ENCODE measurements at regions not wholly inside any gene's neighbourhood (a gene's known extent, or its start where the extent isn't known, plus 50 kb on each side); places are given as distances from the start of the nearest gene placed in this dataset.
"Not testable (repeated sequence)": the region's sequence is repeated elsewhere in the genome, so short reads cannot be mapped to it uniquely, and the experiment has no call there.

DNA sequence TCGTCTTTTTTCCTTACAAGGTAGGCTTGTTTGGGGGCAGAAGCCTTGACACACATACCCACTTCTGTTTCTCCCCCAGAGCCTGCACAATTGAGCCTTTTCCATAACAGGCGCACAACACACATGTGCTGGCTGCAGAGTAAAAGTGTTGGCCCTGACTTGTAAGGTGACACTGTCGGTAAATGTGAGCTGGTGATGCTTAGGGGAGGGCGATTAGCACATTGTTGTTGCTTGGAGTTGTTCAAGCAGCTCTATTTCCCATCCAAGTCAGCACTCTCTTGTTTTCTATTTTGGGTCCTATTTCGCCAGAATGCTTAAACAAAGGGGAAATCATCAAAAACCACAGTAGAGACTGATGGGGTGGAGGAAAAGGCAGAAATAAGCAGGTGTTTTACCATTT, 51.9 kb upstream of the PTPRJ start:
- peak in 1 of 2 experiments; percentile 14 for DNase-seq

DNA sequence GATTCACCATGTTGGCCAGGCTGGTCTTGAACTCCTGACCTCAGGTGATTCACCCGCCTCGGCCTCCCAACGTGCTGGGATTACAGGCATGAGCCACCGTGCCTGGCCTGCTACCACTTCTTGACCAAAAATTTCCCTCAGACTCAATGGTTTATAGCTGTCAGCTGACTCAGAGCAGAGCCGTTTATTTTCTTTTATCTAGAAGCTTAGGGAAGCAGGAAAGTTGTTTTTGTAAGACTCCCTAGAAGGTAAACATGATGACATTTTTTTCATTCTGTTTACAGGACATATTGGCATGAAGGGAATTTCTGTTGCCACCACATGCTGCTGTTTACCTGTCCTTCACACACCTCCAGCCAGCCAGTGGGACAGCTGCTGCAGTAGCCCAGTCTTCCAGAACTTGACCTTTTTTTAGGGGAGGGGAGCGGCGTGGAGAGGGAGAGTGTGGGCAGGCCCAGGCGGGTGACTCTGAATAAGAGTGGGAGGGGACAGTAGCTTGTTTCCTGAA, 56.1 kb upstream of the PTPRJ start:
- no peak for DNase-seq

DNA sequence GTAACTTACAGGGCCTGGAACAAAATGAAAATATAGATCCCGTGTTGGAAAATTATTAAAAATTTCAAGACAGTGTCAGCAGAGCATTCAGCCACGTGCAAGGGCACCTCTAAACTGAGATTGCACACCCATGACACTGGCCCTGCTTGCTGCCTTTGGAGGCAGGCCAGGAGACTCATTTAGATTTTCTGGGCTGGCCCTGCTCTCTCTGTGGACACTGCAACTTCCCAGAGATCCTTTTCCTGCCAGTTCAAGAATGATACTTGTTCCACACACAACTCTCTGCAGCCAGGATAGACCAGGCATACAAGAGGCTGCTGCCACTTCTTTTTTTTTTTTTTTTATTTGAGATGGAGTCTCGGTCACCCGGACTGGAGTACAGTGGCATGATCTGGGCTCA, 56.7 kb upstream of the PTPRJ start:
- no peak for DNase-seq

DNA sequence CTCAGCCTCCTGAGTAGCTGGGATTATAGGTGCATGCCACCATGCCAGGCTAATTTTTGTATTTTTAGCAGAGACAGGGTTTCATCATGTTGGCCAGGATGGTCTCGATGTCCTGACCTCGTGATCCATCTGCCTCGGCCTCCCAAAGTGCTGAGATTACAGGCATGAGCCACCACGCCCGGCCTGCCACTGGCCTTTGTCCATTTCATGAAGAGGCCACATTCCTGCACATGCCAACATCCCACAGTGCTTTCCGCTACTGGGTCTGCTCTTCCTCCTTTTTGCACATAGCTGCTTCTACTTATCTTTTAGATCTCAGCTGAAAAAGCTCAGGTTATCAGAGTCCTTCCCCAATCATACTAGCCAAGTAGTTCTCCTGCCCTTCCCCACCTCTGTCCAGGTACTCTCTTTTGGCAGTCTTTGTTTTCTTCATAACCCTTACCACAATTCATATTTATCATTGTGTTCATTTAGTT, 59.2 kb upstream of the PTPRJ start:
- not testable (repeated sequence) for DNase-seq

DNA sequence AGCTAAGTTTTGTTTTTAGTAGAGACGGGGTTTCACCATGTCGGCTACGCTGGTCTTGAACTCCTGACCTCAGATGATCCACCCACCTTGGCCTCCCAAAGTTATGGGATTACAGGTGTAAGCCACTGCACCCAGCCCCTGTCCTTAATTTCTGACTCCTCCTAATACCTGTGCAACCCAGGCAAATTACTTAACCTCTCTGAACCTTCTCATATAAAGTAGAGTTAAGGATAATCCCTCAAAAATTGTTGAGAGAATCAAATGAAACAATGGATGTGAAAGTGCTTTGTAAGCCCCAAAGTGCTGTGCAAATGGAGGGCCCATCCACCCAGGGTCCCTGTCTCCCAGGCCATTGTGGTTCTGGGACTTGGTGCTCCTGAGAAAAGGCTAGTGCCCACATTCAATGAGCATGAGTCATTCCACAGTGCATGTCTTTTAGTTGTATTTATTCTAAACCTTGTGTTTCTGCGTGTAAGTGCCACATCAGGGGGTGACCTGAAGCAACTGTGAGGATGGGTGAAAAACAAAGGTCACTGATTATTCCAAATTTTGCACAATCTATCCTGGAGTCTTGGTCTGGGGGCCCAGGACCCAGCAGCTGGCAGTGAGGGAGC, 61.4 kb upstream of the PTPRJ start:
- DNase-seq, result no peak

DNA sequence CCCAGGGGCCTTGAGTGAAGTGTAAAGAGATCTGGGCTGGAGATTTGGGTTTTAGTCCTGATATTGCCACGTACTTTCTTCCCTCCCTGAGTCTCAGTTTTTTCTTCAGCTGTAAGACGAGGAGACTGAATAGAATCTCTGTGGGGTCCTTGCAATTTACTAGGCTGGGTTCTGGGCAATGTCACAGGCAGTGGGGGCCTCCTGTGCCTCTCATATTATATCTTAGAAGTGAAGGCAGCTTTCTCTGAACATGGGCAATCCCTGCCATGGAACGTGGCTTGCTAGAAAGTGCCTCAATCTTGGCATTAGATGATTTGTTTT, 62.0 kb upstream of the PTPRJ start:
- DNase-seq, result no peak

DNA sequence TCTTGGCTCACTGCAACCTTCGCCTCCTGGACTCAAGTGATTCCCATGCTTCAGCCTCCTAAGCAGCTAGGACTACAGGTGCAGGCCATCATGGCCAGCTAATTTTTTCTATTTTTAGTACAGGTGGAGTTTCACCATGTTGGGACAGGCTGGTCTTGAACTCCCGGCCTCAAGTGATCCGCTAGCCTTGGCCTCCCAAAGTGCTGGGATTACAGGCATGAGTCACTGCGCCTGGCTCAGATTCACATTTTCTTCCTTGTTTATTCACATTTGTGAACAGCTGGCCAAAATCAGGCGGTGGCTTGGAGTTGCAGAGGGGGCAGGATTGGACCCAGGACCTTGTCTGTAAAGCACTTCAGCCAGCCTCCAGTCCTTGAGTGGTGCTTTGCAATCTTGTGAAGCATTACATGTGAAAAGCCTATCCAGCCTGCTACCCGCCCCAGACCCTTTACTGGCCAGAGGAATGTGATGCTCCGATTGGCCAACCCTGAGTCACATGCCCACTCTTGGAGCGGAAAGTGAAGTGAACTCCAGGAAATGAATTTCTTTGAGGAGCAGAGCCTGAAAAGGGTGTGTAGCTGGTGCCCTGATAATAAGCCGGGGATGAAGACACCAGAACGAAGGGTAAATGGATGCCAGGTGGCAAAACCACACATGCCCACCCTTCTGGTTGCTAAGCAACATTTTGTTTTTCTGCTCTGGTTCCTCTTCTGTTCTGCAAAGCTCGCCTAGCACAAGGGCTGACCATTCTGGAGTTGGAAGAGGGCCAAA, 62.6 kb upstream of the PTPRJ start:
- DNase-seq, result no peak

DNA sequence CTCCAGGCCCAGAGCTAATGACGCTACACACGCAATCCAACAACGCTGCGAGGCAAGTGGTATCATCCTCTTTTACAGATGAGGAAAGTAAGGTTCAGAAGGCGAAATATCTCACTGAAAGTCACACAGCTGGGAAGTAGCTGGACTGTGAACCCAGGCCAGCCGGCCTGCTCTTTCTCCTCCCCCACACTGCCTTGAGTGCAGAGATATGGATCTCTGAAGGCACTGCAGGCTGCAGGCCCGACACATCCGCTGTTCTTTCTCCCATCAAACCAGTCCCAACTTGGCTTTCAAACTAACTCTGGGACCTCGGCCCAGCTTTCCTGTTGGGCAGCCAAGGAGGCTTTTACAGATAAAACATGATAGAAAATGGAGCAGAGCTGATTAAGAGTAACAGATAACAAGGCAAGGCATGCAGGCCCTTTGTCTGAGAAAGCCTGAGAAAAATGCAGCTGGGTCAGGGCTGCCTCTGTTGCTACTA, 64.0 kb upstream of the PTPRJ start:
- DNase-seq, result no peak

DNA sequence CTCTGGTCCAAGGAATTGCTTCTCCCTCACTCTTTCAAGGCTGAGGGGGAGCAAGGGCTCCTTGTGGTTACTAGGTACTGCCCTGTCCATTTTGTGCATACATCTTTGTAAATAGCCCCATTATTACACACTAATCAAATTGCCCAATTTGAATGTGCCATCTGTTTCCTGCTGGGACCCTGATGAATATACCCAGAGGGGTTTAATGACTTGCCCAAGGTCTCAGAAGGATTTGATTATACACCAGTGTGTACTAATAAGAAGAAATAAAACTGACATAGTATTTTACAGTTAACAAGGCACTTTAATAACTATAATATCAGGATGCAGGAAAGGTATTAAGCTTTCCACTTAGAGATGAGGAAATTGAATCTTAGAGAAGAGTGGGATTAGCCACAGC, 64.6 kb upstream of the PTPRJ start:
- no peak for DNase-seq

DNA sequence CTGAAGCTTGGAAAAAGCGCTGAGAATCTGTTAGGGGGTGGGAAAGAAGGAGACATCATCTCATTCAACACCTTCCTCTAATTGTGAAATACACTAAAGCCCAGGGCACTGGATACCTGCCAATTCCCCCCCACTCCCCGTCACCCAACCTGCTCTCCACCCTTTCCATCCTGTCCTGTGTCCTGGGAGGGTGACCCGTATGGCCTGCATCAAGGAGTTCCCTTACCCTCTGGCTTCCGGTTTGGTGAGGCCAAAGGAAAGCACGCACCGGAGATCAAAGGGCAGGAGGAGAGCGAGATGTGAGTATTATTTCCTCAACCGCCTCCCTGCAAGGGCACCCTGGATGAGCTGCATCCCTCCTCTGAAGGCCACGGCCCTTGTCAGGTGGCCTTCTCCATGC, 65.0 kb upstream of the PTPRJ start:
- no peak for DNase-seq

DNA sequence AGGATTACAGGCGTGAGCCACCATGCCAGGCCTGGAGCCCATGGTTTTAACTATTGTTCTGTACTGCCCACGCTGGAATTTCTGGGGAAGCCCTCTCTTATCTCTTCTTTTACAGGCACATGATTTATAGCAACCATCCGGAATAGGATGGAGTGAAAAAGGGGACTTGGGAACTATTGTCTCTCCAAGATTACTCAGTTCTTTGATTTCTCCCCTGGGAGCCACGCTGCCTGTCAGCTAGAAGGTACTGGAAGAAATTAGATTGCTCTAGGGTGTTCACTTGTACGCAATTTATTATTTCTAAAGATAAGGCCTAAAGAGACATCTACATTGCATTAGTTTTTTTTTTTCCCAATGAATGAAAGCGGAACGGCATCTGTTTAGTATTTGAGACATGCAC, 65.6 kb upstream of the PTPRJ start:
- DNase-seq, result no peak

DNA sequence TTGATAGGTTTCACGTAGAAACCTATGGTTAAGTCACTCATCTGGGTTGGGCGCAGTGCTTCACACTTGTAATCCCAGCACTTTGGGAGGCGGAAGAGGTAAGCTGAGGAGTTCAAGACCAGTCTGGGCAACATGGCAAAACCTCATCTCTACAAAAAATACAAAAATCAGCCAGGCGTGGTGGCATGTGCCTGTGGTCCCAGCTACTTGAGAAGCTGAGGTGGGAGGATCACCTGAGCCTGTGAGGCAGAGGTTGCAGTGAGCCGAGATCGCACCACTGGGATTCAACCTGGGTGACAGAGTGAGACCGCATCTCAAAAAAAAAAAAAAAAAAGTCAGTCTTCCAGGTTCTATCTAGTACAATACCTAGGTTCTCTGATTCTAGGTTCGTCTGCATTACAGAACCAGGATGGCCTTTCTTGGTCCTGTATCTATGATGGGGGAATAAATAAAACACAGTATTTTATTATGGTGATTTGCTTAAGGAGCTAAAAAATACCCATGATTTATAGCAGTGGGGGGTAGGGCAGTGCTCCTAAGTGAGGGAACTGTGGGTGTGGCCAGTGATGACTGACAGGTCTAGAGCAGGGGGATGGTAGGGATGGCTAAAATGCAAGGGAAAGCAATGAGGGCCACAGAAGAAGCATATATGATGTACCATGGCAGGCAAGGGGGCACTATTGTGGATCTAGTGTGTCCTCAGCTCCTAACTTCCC, 65.5 kb upstream of the NUP160 start:
- DNase-seq, result no peak

DNA sequence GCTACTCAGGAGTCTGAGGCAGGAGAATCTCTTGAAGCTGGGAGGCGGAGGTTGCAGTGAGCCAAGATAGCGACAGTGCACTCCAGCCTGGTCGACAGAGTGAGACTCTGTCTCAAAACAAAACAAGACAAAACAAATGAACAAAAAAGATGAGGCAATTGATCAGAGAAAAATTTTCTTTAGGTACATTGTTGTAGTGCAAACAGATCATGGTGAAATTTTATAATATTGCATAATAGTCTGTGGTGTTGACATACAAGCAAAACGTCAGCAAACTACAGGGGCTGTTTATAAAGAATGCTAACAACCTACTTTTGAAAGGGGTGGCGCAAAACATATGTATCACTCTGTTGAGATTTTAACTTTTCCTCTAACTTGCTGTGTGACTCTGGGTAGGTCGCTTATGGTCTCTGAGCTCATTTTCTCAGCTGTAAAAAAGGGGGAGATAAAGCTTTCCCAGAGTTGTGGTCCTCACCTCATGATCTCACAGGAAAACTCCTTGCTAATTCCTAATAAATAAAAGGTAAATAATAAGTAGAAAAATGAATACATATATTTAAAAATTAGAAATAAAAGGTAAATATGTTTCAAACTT, 64.8 kb upstream of the NUP160 start:
- DNase-seq, result no peak

DNA sequence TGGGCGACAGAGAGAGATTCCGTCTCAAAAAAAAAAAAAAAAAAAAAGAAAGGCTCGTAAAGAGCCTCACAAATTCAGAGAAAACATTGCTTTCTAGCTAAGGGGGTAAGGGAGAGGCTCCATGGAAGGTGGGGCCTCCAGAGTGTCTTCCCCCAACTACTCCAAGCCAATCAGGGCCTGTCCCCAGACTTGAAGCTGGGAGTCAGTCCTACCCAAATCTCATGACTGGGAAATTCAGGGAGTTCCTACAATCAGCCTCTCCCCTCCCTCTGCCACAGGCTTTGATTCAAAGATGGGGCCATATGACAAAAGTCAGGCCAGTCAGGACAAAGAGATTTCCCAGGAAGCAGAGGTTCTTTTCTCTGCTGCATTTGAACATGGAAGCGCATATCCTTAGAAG, 63.0 kb upstream of the NUP160 start:
- no peak for DNase-seq

DNA sequence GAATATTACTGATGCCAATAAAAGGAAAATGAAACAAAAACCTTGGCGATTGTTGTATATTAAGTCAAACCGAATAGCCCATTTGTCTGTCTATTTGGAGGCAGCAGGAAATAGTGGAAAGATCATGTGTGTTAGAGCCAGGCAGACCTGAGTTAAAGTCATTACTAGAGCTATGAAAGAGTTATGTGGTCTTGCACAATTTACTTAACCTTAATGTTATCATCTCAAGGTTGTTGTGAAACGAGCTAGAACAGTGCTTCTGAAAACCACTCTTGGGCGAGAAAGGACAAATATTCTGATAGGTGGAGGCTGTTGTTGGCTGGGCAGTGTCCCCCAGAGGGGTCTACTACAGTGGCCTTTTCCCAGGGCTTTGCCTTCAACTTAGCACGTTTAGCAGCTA, 60.0 kb upstream of the NUP160 start:
- peak; percentile 48 to 69 for DNase-seq

DNA sequence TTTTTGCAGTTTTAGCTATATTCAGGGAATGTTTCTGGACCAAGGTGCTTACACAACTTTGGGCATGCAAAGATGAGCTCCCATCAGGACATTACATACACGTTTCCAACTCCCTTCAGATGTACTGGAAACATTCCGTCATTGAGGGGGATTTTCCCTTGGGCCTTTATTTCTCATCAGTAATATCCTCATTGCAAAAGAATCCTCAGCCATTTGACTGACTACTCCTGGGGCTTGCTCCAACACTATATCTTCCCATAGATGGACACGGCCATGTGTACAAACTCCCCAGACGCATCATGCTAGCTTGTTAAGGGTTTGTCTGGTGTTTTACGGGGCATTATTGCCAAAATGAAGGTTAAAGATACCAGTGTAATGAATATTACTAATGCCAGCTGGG, 59.3 kb upstream of the NUP160 start:
- DNase-seq, result no peak

DNA sequence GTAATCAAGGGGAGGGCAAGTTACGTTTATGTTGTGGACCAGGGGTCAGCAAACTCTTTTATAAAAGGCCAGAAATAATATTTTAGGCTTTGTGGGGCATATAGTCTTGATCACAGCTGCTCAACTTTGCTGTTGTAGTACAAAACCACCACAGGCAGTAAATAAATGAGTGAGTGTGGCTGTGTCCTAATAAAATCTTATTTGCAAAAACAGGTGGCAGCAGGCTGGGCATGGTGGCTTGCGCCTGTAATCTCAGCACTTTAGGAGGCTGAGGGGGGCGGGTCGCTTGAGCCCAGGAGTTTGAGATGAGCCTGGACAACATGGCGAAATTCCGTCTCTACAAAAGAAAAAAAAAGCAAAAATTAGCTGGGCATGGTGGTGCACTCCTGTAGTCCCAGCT, 57.9 kb upstream of the NUP160 start:
- DNase-seq, result no peak

DNA sequence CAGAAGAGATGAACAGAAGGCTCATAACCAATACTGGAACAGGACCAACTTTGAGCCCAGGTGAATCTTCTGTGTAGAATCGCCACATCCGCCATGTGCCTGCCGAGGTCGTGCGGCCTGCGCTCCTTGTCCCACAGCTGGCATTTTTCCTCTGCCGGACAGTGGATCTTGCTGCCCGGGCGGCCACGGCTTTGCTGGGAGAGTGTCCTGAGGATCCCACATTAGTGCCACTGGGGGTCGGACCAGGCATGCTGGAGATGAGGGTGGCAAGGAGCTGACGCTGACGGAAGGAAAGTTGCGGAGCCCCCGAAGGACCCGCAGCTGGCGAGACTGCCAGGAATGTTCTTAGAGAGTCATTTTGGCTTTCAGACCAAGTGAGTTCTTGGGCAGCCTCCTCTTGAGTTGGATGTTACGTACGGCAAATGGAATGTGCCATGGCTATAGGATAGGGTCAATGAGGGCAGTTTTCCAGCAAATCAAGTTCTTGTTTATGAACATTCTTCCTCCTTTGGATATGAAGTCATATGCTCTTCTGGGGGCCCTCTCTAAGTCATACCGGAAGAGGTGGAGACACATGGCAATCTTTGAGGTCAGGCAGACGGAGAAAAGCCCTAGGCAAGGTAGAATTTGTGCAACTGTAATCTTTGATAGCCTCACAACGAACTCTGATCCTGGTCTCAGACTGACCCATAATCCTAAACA, 57.4 kb upstream of the NUP160 start:
- no peak for DNase-seq

DNA sequence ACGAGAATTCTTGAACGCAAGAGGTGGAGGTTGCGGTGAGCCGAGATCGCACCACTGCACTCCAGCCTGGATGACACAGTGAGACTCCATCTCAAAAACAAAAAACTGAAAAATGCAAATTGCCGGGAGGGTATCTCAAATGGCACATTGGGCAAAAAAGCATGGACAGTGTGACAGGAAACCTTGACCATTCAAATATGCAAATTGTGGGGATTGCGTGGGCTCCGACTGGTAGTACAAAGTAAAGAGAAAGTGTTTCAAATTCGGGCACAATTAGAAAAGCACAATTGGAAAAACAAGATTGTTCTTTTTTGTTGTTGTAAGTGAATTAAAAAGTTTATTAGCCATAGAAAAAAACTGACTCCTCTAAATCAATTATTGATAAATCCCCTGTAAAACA, 56.7 kb upstream of the NUP160 start:
- DNase-seq, result no peak

DNA sequence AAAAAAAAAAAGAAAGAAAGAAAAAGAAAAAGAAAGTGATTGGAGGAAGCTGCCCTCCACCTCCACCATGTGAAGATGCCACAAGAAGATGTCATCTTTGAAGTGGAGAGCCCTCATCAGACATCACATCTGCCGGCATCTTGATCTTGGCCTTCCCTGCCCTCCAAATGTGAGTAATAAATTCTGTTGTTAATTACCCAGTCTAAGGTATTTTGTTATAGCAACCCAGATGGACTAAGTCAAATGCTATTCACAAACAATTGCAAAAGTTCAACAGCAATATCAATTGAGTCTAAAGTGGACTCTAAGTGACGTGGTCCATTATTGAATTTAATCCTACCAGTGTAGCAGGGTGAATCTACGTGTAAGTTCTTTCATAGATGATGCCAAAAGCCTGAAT, 55.9 kb upstream of the NUP160 start:
- no peak for DNase-seq

DNA sequence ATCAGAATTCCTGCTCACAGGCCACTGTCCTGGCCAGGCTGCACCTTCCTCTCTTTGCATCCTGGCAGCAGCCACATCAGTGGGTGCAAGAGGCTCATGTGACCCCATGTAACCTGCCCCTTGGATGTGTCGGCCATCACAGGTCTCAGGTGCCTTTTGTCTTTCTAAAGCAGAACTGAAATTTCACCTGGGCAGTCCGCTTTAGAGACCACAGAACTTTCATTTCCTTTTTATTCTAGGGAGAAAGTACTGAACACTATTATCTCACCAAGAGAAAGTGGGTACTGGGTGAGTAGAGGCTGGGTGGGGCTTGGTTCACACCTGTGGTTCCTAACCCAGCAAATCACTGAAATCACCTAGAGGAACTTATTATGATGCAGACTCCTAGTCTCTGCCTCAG, 51.7 kb upstream of the NUP160 start:
- DNase-seq, result no peak
